ENCODE measurements at regions not wholly inside any gene's neighbourhood (a gene's known extent, or its start where the extent isn't known, plus 50 kb on each side); places are given as distances from the start of the nearest gene placed in this dataset.
"Not testable (repeated sequence)": the region's sequence is repeated elsewhere in the genome, so short reads cannot be mapped to it uniquely, and the experiment has no call there.

GRCh38 chr9:21605489-21605931 is 123.4 kb upstream of the IFNE start:
- peak; percentile 16 for DNase-seq

GRCh38 chr9:21607576-21607975 is 125.5 kb upstream of the IFNE start:
- DNase-seq: no peak

GRCh38 chr9:21608200-21608599 is 126.1 kb upstream of the IFNE start:
- DNase-seq: no peak

GRCh38 chr9:21609506-21609905 is 127.4 kb upstream of the IFNE start:
- DNase-seq: no peak

- no peak for DNase-seq
Observed at GRCh38 chr9:21611891-21612290, 129.8 kb upstream of the IFNE start.

GRCh38 chr9:21615018-21615417 is 132.9 kb upstream of the IFNE start:
- no peak for DNase-seq

GRCh38 chr9:21615446-21615845 is 133.3 kb upstream of the IFNE start:
- no peak for DNase-seq

- DNase-seq: peak; percentile 93
Observed at GRCh38 chr9:21616082-21616778, 134.1 kb upstream of the IFNE start.

- no peak for DNase-seq
Observed at GRCh38 chr9:21624675-21625644, 142.8 kb upstream of the IFNE start.

GRCh38 chr9:21626493-21626892 is 144.4 kb upstream of the IFNE start:
- DNase-seq: no peak

- not testable (repeated sequence) for DNase-seq
Observed at GRCh38 chr9:21628954-21629353, 146.8 kb upstream of the IFNE start.

- no peak for DNase-seq
Observed at GRCh38 chr9:21634951-21635350, 152.8 kb upstream of the IFNE start.

GRCh38 chr9:21638104-21638503 is 156.0 kb upstream of the IFNE start:
- DNase-seq: no peak

- no peak for DNase-seq
Observed at GRCh38 chr9:21653091-21653490, 149.3 kb upstream of the MTAP start.

GRCh38 chr9:21653589-21653988 is 148.8 kb upstream of the MTAP start:
- no peak for DNase-seq

- DNase-seq: no peak
Observed at GRCh38 chr9:21656776-21657674, 145.4 kb upstream of the MTAP start.

- no peak for DNase-seq
Observed at GRCh38 chr9:21657966-21658667, 144.3 kb upstream of the MTAP start.

GRCh38 chr9:21660976-21661375 is 141.5 kb upstream of the MTAP start:
- DNase-seq: no peak

GRCh38 chr9:21661626-21662025 is 140.8 kb upstream of the MTAP start:
- DNase-seq: no peak

- DNase-seq: no peak
Observed at GRCh38 chr9:21668516-21668915, 133.9 kb upstream of the MTAP start.

- no peak for DNase-seq
Observed at GRCh38 chr9:21669701-21670100, 132.7 kb upstream of the MTAP start.

- DNase-seq: no peak
Observed at GRCh38 chr9:21670374-21670773, 132.1 kb upstream of the MTAP start.
